Spleen (tissue), 11 donors: ENCODE measurements at regions not wholly inside any gene's neighbourhood (a gene's known extent, or its start where the extent isn't known, plus 50 kb on each side); places are given as distances from the start of the nearest gene placed in this dataset.

Experiments
- DNase-seq: peaks from one replicate; pipeline ENCODE4 v3.0.0-alpha.2; 2020
- H3K27ac ChIP-seq, 8 donors: fragments of 200-600 bp; sonication (generic) in 7 of 8; 1 replicate in 4 of 8; 2 replicates in 4 of 8; pipeline versions ENCODE4 v1.5.0 to v1.8.0; 2016 to 2021; ENCODE audit warnings: inconsistent platforms in 4 of 8, mild to moderate bottlenecking in 4 of 8, moderate library complexity in 1 of 8
- H3K27me3 ChIP-seq, 7 donors: fragments of 200-600 bp; sonication (generic) in 6 of 7; replicated peaks in 1 of 7; 1 replicate in 4 of 7; 2 replicates in 3 of 7; pipeline versions ENCODE4 v1.5.0 to v1.8.0; 2016 to 2021; ENCODE audit warnings: inconsistent platforms in 3 of 7, mild to moderate bottlenecking in 1 of 7
- H3K36me3 ChIP-seq, 6 donors: fragments of 200-600 bp; sonication (generic) in 5 of 6; 1 replicate in 4 of 6; 2 replicates in 2 of 6; pipeline versions ENCODE4 v1.5.0 to v1.8.0; 2016 to 2021; ENCODE audit warnings: inconsistent platforms in 2 of 6
- H3K4me1 ChIP-seq, 6 donors: fragments of 200-600 bp; sonication (generic) in 5 of 6; 1 replicate in 3 of 6; 2 replicates in 3 of 6; pipeline versions ENCODE4 v1.5.0 to v1.8.0; 2016 to 2021; ENCODE audit warnings: inconsistent platforms in 3 of 6
- H3K4me3 ChIP-seq, 8 donors: fragments of 200-600 bp; sonication (generic) in 7 of 8; 1 replicate in 4 of 8; 2 replicates in 4 of 8; pipeline versions ENCODE4 v1.5.0 to v1.8.0; 2016 to 2021; ENCODE audit warnings: inconsistent platforms in 4 of 8, mild to moderate bottlenecking in 4 of 8, moderate library complexity in 2 of 8
- H3K9me3 ChIP-seq, 8 donors: fragments of 200-600 bp; sonication (generic) in 7 of 8; 1 replicate in 4 of 8; 2 replicates in 4 of 8; pipeline versions ENCODE4 v1.5.0 to v1.8.0; 2016 to 2021; ENCODE audit warnings: inconsistent platforms in 4 of 8
- CTCF ChIP-seq, 11 experiments: fragments of 200-600 bp in 7 of 11; fragments of 450-650 bp in 4 of 11; sonication (generic) in 4 of 11; IDR thresholded peaks in 8 of 11; conservative IDR thresholded peaks in 3 of 11; 1 replicate in 7 of 11; 2 replicates in 4 of 11; pipeline versions ENCODE4 v1.4.0 to v1.8.0; 2016 to 2021; ENCODE audit warnings: antibody characterized with exemption in 11 of 11, inconsistent platforms in 4 of 11, mild to moderate bottlenecking in 1 of 11
- POLR2A ChIP-seq, 3 donors: fragments of 450-650 bp; IDR thresholded peaks; one replicate each; pipeline ENCODE4 v1.5.1; 2017; ENCODE audit warnings: antibody characterized with exemption in 3 of 3, mild to moderate bottlenecking in 1 of 3
- POLR2AphosphoS5 ChIP-seq, 3 donors: sonication (generic); formaldehyde crosslinking; IDR thresholded peaks; one replicate each; pipeline ENCODE4 v1.5.1; 2017; ENCODE audit warnings: antibody characterized with exemption in 3 of 3
- WGBS, 5 donors: extraction: QIAGEN DNeasy Blood & Tissue Kit in 3 of 5; methylation state at CpG; one replicate each; pipeline versions ENCODE4 v1.1.5 to v1.1.7; 2013 to 2018; 5-methylcytosine and 5-hydroxymethylcytosine counted together
- intact Hi-C: fragments of 100-400 bp; cut with DNase I; formaldehyde crosslinking; loops from one replicate; pipeline ENCODE4 v1.15.0; 2023; ENCODE audit warnings: low total_unique reads
- donor health status: healthy with polysubstance abuse.
- donor health status: DM: no; HTN: no; CAD: no; lungs with moderate emphysema.
- donor health status: DM: no; HTN: no; CAD: no.
- donor health status: Bipolar disorder and iron deficiency.
- donor health status: healthy.
- donor health status: DM: no; HTN: no; CAD: no.
- donor health status: DM: yes; HTN: yes; CAD: no.

- H3K36me3 ChIP-seq = no peaks in the 10 kb centered on the region
- H3K4me3 ChIP-seq = no peak overlapping the region
- WGBS, 5 donors = 47 to 65% (median 54%) methylated on average over 7 of the region's 7 CpGs
- no peak for DNase-seq
- H3K27ac ChIP-seq = no peak overlapping the region
- no peaks in the 10 kb centered on the region for H3K4me1 ChIP-seq
- H3K27me3 ChIP-seq = peaks cover 0 to 4% (median 0%) of the 10 kb centered on the region in 7 donors
- H3K9me3 ChIP-seq = no peaks in the 10 kb centered on the region
- intact Hi-C loops = no loop called here
- TF ChIP-seq POLR2AphosphoS5 (IDR thresholded peaks at IDR 0.05) (no peak), POLR2A (IDR thresholded peaks at IDR 0.05) (no peak), CTCF (IDR thresholded peaks at IDR 0.05 in 8 of 11, conservative IDR thresholded peaks at IDR 0.05 in 3 of 11) (no peak)
Observed at GRCh38 chr18:73952296-73952946, 195.2 kb downstream of the FBXO15 start.

- H3K27me3 ChIP-seq = peaks cover 0 to 3% (median 0%) of the 10 kb centered on the region in 7 donors
- H3K36me3 ChIP-seq = no peaks in the 10 kb centered on the region
- 81 to 94% (median 85%) methylated on average over 2 of the region's 2 CpGs for WGBS, 5 donors
- no peak overlapping the region for H3K27ac ChIP-seq
- no peak overlapping the region for H3K4me3 ChIP-seq
- H3K9me3 ChIP-seq = no peaks in the 10 kb centered on the region
- H3K4me1 ChIP-seq = no peaks in the 10 kb centered on the region
- DNase-seq = no peak
- TF ChIP-seq POLR2A (IDR thresholded peaks at IDR 0.05) (no peak), CTCF (IDR thresholded peaks at IDR 0.05 in 8 of 11, conservative IDR thresholded peaks at IDR 0.05 in 3 of 11) (no peak), POLR2AphosphoS5 (IDR thresholded peaks at IDR 0.05) (no peak)
- intact Hi-C loops = no loop called here
Observed at GRCh38 chr18:73950116-73950700, 197.4 kb downstream of the FBXO15 start.

- DNase-seq = no peak
- Histone ChIP-seq H3K9me3 (no peaks in the 10 kb centered on the region), H3K4me3 (no peak overlapping the region), H3K4me1 (no peaks in the 10 kb centered on the region), H3K36me3 (no peaks in the 10 kb centered on the region), H3K27ac (no peak overlapping the region), H3K27me3 (no peaks in the 10 kb centered on the region)
- intact Hi-C loops = no loop called here
- WGBS, 5 donors = 85 to 94% (median 89%) methylated on average over 3 of the region's 3 CpGs
- TF ChIP-seq CTCF (IDR thresholded peaks at IDR 0.05 in 8 of 11, conservative IDR thresholded peaks at IDR 0.05 in 3 of 11) (no peak), POLR2A (IDR thresholded peaks at IDR 0.05) (no peak), POLR2AphosphoS5 (IDR thresholded peaks at IDR 0.05) (no peak)
Observed at GRCh38 chr18:73948497-73948896, 199.1 kb downstream of the FBXO15 start.

GRCh38 chr18:73948084-73948483, 199.6 kb downstream of the FBXO15 start:
- no peak overlapping the region for H3K27ac ChIP-seq
- DNase-seq = no peak
- H3K9me3 ChIP-seq = no peaks in the 10 kb centered on the region
- no peaks in the 10 kb centered on the region for H3K36me3 ChIP-seq
- no peak overlapping the region for H3K4me3 ChIP-seq
- 37 to 60% (median 46%) methylated on average over 4 of the region's 4 CpGs for WGBS, 5 donors
- H3K27me3 ChIP-seq = no peaks in the 10 kb centered on the region
- H3K4me1 ChIP-seq = no peaks in the 10 kb centered on the region
- no peak for TF ChIP-seq POLR2A (IDR thresholded peaks at IDR 0.05)
- no peak for TF ChIP-seq POLR2AphosphoS5 (IDR thresholded peaks at IDR 0.05)
- TF ChIP-seq CTCF (IDR thresholded peaks at IDR 0.05 in 8 of 11, conservative IDR thresholded peaks at IDR 0.05 in 3 of 11) = no peak
- intact Hi-C loops = no loop called here
